Uterus (tissue), 2 donors: ENCODE measurements at regions not wholly inside any gene's neighbourhood (a gene's known extent, or its start where the extent isn't known, plus 50 kb on each side); places are given as distances from the start of the nearest gene placed in this dataset.

Source experiments
- CTCF ChIP-seq, 4 experiments: fragments of 200-600 bp in 2 of 4; fragments of 450-650 bp in 2 of 4; sonication (generic) in 2 of 4; IDR thresholded peaks; one replicate each; pipeline ENCODE4 v1.5.1; 2016 to 2019; ENCODE audit warnings: antibody characterized with exemption in 4 of 4, mild to moderate bottlenecking in 2 of 4, moderate library complexity in 1 of 4
- POLR2A ChIP-seq, 2 donors: fragments of 450-650 bp; IDR thresholded peaks; one replicate each; pipeline ENCODE4 v1.6.1; 2016; ENCODE audit warnings: antibody characterized with exemption in 2 of 2, mild to moderate bottlenecking in 1 of 2, moderate library complexity in 1 of 2

GRCh38 chrX:1885116-1885515 lies 270.3 kb downstream of the ASMT start:
- TF ChIP-seq CTCF (IDR thresholded peaks at IDR 0.05), result no peak
- TF ChIP-seq POLR2A (IDR thresholded peaks at IDR 0.05), result no peak
